ENCODE measurements at regions not wholly inside any gene's neighbourhood (a gene's known extent, or its start where the extent isn't known, plus 50 kb on each side); places are given as distances from the start of the nearest gene placed in this dataset.
"Not testable (repeated sequence)": the region's sequence is repeated elsewhere in the genome, so short reads cannot be mapped to it uniquely, and the experiment has no call there.

- no peak for TF ChIP-seq EZH2 (IDR thresholded peaks at IDR 0.05)
- no peak for TF ChIP-seq FOXP2 (optimal IDR thresholded peaks at IDR 0.05; ENCODE audit: control extremely low read depth, extremely low read length, insufficient read depth)
- no peak for TF ChIP-seq POLR2AphosphoS5 (IDR thresholded peaks at IDR 0.05; ENCODE audit: borderline replicate concordance, low read depth, low read length)
- no peak for DNase-seq (ENCODE audit: low read depth, low spot score)
- Histone ChIP-seq H3K27ac (no peak overlapping the region), H3K36me3 (ENCODE audit: insufficient read depth, low read length) (no peaks in the 10 kb centered on the region), H3K4me3 (no peak overlapping the region), H3K9ac (ENCODE audit: insufficient read length) (no peak overlapping the region), H3K9me3 (ENCODE audit: low read depth, low read length) (no peaks in the 10 kb centered on the region)
Observed at GRCh38 chrX:130507015-130507414, 105.2 kb downstream of the RBMX2 start.

GRCh38 chrX:130512534-130512933, 110.7 kb downstream of the RBMX2 start:
- DNase-seq (ENCODE audit: low read depth, low spot score); H3K4me3 ChIP-seq; H3K27ac ChIP-seq; H3K9ac ChIP-seq (ENCODE audit: insufficient read length); H3K9me3 ChIP-seq (ENCODE audit: low read depth, low read length); H3K36me3 ChIP-seq (ENCODE audit: insufficient read depth, low read length): not testable (repeated sequence)

- no peak for TF ChIP-seq FOXP2 (optimal IDR thresholded peaks at IDR 0.05; ENCODE audit: control extremely low read depth, extremely low read length, insufficient read depth)
- TF ChIP-seq POLR2AphosphoS5 (IDR thresholded peaks at IDR 0.05; ENCODE audit: borderline replicate concordance, low read depth, low read length) = no peak
- no peak for TF ChIP-seq EZH2 (IDR thresholded peaks at IDR 0.05)
- H3K27ac ChIP-seq = no peak overlapping the region
- no peak overlapping the region for H3K4me3 ChIP-seq
- no peaks in the 10 kb centered on the region for H3K36me3 ChIP-seq (ENCODE audit: insufficient read depth, low read length)
- DNase-seq (ENCODE audit: low read depth, low spot score) = no peak
- H3K9ac ChIP-seq (ENCODE audit: insufficient read length) = no peak overlapping the region
- H3K9me3 ChIP-seq (ENCODE audit: low read depth, low read length) = no peaks in the 10 kb centered on the region
Observed at GRCh38 chrX:130516123-130516522, 114.3 kb downstream of the RBMX2 start.

- Histone ChIP-seq H3K4me3 (no peak overlapping the region), H3K27ac (no peak overlapping the region), H3K36me3 (ENCODE audit: insufficient read depth, low read length) (no peaks in the 10 kb centered on the region), H3K9me3 (ENCODE audit: low read depth, low read length) (no peaks in the 10 kb centered on the region), H3K9ac (ENCODE audit: insufficient read length) (no peak overlapping the region)
- no peak for DNase-seq (ENCODE audit: low read depth, low spot score)
- TF ChIP-seq FOXP2 (optimal IDR thresholded peaks at IDR 0.05; ENCODE audit: control extremely low read depth, extremely low read length, insufficient read depth) (no peak), EZH2 (IDR thresholded peaks at IDR 0.05) (no peak), POLR2AphosphoS5 (IDR thresholded peaks at IDR 0.05; ENCODE audit: borderline replicate concordance, low read depth, low read length) (no peak)
Observed at GRCh38 chrX:130523460-130524394, 121.9 kb downstream of the RBMX2 start.

DNA sequence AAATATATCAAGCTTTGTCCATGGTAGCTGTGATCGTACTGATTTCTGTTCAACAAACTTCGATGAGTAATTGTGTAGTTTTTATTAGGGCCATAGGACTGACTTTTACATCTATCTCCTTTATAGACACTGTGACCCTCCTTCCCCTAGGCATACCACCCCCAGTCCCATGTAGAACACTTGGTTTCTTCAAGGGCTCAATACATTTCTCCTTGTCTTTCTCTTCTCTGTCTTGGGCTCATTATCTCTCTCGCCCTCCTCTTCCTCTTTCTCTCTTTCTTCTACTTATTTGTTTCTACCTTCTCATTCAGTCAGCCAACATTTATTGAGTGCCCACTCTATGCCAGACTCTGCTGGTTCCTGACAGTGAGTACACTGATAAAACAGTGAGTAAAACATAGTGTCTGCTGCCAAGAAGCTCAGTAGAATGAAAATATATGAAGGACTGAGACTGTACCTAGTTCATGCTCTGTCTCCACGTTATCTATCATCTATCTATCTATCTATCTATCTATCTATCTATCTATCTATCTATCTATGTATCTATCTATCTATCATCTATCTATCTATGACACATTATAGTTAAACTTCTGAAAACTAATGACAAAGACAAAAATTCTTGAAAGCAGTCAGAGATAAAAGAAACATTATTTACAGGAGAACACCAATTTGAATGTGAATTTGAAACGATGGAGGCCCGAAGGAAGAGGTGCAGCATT, 122.8 kb downstream of the RBMX2 start:
- no peak overlapping the region for H3K27ac ChIP-seq
- no peak for TF ChIP-seq POLR2AphosphoS5 (IDR thresholded peaks at IDR 0.05; ENCODE audit: borderline replicate concordance, low read depth, low read length)
- TF ChIP-seq FOXP2 (optimal IDR thresholded peaks at IDR 0.05; ENCODE audit: control extremely low read depth, extremely low read length, insufficient read depth) = no peak
- no peak for TF ChIP-seq EZH2 (IDR thresholded peaks at IDR 0.05)
- no peak overlapping the region for H3K9ac ChIP-seq (ENCODE audit: insufficient read length)
- no peak for DNase-seq (ENCODE audit: low read depth, low spot score)
- no peaks in the 10 kb centered on the region for H3K9me3 ChIP-seq (ENCODE audit: low read depth, low read length)
- no peak overlapping the region for H3K4me3 ChIP-seq
- H3K36me3 ChIP-seq (ENCODE audit: insufficient read depth, low read length) = no peaks in the 10 kb centered on the region

- DNase-seq (ENCODE audit: low read depth, low spot score) = no peak
- no peaks in the 10 kb centered on the region for H3K9me3 ChIP-seq (ENCODE audit: low read depth, low read length)
Observed at GRCh38 chrX:130529531-130529930, 127.7 kb downstream of the RBMX2 start.

GRCh38 chrX:130531066-130531465, 129.3 kb downstream of the RBMX2 start:
- Histone ChIP-seq H3K27ac (no peak overlapping the region), H3K4me3 (no peak overlapping the region)
- TF ChIP-seq EZH2 (IDR thresholded peaks at IDR 0.05) (no peak), FOXP2 (optimal IDR thresholded peaks at IDR 0.05; ENCODE audit: control extremely low read depth, extremely low read length, insufficient read depth) (no peak), POLR2AphosphoS5 (IDR thresholded peaks at IDR 0.05; ENCODE audit: borderline replicate concordance, low read depth, low read length) (no peak)

More at GRCh38 chrX:130529531-130529930, 127.7 kb downstream of the RBMX2 start:
- H3K4me3 ChIP-seq = no peak overlapping the region
- H3K27ac ChIP-seq = no peak overlapping the region
- no peaks in the 10 kb centered on the region for H3K36me3 ChIP-seq (ENCODE audit: insufficient read depth, low read length)
- TF ChIP-seq EZH2 (IDR thresholded peaks at IDR 0.05) = no peak
- TF ChIP-seq POLR2AphosphoS5 (IDR thresholded peaks at IDR 0.05; ENCODE audit: borderline replicate concordance, low read depth, low read length) = no peak
- TF ChIP-seq FOXP2 (optimal IDR thresholded peaks at IDR 0.05; ENCODE audit: control extremely low read depth, extremely low read length, insufficient read depth) = no peak
- no peak overlapping the region for H3K9ac ChIP-seq (ENCODE audit: insufficient read length)

GRCh38 chrX:130539721-130540321, 138.0 kb downstream of the RBMX2 start:
- no peak for TF ChIP-seq POLR2AphosphoS5 (IDR thresholded peaks at IDR 0.05; ENCODE audit: borderline replicate concordance, low read depth, low read length)
- TF ChIP-seq FOXP2 (optimal IDR thresholded peaks at IDR 0.05; ENCODE audit: control extremely low read depth, extremely low read length, insufficient read depth) = no peak
- no peak for TF ChIP-seq EZH2 (IDR thresholded peaks at IDR 0.05)
- Histone ChIP-seq H3K9me3 (ENCODE audit: low read depth, low read length) (no peaks in the 10 kb centered on the region), H3K36me3 (ENCODE audit: insufficient read depth, low read length) (no peaks in the 10 kb centered on the region), H3K4me3 (no peak overlapping the region), H3K27ac (no peak overlapping the region), H3K9ac (ENCODE audit: insufficient read length) (no peak overlapping the region)
- DNase-seq (ENCODE audit: low read depth, low spot score) = peak; percentile 32

More at GRCh38 chrX:130531066-130531465, 129.3 kb downstream of the RBMX2 start:
- Histone ChIP-seq H3K36me3 (ENCODE audit: insufficient read depth, low read length) (no peaks in the 10 kb centered on the region), H3K9ac (ENCODE audit: insufficient read length) (no peak overlapping the region), H3K9me3 (ENCODE audit: low read depth, low read length) (no peaks in the 10 kb centered on the region)
- DNase-seq (ENCODE audit: low read depth, low spot score) = no peak
